NCI-H1092 (cell line): ENCODE measurements at regions not wholly inside any gene's neighbourhood (a gene's known extent, or its start where the extent isn't known, plus 50 kb on each side); places are given as distances from the start of the nearest gene placed in this dataset.

Experiments used
- DNase-seq: peaks from one replicate; lab custom pipeline; 2025; lab: John Stamatoyannopoulos, UW

- DNase-seq: no peak
These were observed 111.0 kb upstream of the TGFBR2 start for GRCh38 chr3:30495172-30496065.

GRCh38 chr3:30496066-30496966, 110.1 kb upstream of the TGFBR2 start:
- no peak for DNase-seq

- DNase-seq: no peak
These were observed 107.8 kb upstream of the TGFBR2 start for GRCh38 chr3:30498587-30498967.

- no peak for DNase-seq
These were observed 105.6 kb upstream of the TGFBR2 start for GRCh38 chr3:30500666-30501399.

GRCh38 chr3:30501526-30501925, 104.9 kb upstream of the TGFBR2 start:
- DNase-seq: no peak

- no peak for DNase-seq
These were observed 104.2 kb upstream of the TGFBR2 start for GRCh38 chr3:30502051-30502741.

- no peak for DNase-seq
These were observed 103.7 kb upstream of the TGFBR2 start for GRCh38 chr3:30502742-30503073.

GRCh38 chr3:30503446-30503845, 103.0 kb upstream of the TGFBR2 start:
- DNase-seq: no peak

GRCh38 chr3:30504939-30505338, 101.5 kb upstream of the TGFBR2 start:
- no peak for DNase-seq

- DNase-seq: no peak
These were observed 100.4 kb upstream of the TGFBR2 start for GRCh38 chr3:30505866-30506520.

- no peak for DNase-seq
These were observed 98.1 kb upstream of the TGFBR2 start for GRCh38 chr3:30508339-30508738.

GRCh38 chr3:30510596-30510995, 95.8 kb upstream of the TGFBR2 start:
- DNase-seq: no peak

GRCh38 chr3:30511524-30512251, 94.7 kb upstream of the TGFBR2 start:
- no peak for DNase-seq

GRCh38 chr3:30512576-30512975, 93.8 kb upstream of the TGFBR2 start:
- DNase-seq: no peak

GRCh38 chr3:30513374-30514152, 92.8 kb upstream of the TGFBR2 start:
- no peak for DNase-seq

GRCh38 chr3:30516238-30516637, 90.2 kb upstream of the TGFBR2 start:
- no peak for DNase-seq

GRCh38 chr3:30518181-30518864, 88.1 kb upstream of the TGFBR2 start:
- peak; percentile 66 for DNase-seq

- DNase-seq: no peak
These were observed 87.5 kb upstream of the TGFBR2 start for GRCh38 chr3:30518872-30519271.

GRCh38 chr3:30520699-30521098, 85.7 kb upstream of the TGFBR2 start:
- no peak for DNase-seq
